ENCODE measurements at regions not wholly inside any gene's neighbourhood (a gene's known extent, or its start where the extent isn't known, plus 50 kb on each side); places are given as distances from the start of the nearest gene placed in this dataset.

DNA sequence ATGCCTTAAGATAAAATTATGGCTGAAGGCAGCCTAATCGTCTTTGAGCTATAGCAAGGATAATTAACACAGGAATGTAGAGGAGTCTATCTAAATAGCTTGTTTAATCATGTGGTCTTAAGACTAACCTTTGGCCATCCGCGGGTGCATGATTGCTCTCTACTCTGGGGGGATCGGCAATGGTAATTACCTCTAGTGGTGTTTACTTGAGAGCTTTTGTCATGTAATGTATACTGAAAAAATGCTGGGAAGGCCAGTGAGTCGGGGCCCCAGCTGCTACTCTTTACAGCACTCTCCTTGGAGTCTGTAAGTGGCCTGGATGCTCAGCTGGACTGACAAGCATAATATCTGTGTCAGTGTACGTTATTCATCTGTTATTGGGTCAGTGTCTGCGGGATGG is 65.5 kb upstream of the GNPDA2 start:
- TF ChIP-seq CTCF (IDR thresholded peaks at IDR 0.05; ENCODE audit: low read depth, low read length) (no peak), MYC (IDR thresholded peaks at IDR 0.05; ENCODE audit: low read depth, low read length) (no peak)

Data from NB4 (cell line).